ENCODE measurements at regions not wholly inside any gene's neighbourhood (a gene's known extent, or its start where the extent isn't known, plus 50 kb on each side); places are given as distances from the start of the nearest gene placed in this dataset.
"Not testable (repeated sequence)": the region's sequence is repeated elsewhere in the genome, so short reads cannot be mapped to it uniquely, and the experiment has no call there.

DNA sequence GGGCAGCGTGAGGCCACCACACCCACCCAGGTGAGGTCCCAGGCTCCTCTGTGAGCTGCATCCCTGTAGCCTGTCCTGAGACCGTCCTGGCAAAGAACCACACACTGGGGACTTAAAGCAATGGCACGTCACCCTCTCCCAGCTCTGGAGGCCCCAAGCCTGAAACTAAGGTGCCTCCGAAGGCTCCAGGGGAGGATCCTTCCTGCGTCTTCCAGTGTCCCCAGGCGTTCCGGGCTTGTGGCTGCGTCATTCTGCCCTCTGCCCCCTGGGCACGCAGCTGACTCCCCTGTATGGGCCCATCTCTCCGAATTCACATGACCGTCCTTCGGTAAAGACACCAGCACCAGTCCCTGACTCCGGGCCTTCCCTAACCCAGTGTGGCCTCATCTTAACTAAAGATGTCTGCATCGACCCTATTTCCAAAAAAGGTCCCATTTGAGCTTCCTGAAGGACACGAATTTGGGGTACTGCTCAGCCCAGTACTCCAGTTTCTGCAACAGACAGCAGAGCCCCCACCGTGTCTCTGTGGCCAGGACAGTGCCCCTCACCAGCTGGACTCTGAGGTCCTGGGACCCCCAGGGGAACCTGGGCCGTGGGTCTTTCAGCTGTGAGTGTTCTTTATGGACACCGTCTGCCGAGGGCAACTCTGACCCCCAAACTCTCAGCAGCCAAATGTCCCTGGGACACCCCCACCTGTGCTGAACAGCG is 75.2 kb upstream of the CTDP1 start:
- no peak for TF ChIP-seq POLR2A (IDR thresholded peaks at IDR 0.05)
- TF ChIP-seq, protein P1, sequence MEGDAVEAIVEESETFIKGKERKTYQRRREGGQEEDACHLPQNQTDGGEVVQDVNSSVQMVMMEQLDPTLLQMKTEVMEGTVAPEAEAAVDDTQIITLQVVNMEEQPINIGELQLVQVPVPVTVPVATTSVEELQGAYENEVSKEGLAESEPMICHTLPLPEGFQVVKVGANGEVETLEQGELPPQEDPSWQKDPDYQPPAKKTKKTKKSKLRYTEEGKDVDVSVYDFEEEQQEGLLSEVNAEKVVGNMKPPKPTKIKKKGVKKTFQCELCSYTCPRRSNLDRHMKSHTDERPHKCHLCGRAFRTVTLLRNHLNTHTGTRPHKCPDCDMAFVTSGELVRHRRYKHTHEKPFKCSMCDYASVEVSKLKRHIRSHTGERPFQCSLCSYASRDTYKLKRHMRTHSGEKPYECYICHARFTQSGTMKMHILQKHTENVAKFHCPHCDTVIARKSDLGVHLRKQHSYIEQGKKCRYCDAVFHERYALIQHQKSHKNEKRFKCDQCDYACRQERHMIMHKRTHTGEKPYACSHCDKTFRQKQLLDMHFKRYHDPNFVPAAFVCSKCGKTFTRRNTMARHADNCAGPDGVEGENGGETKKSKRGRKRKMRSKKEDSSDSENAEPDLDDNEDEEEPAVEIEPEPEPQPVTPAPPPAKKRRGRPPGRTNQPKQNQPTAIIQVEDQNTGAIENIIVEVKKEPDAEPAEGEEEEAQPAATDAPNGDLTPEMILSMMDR (IDR thresholded peaks at IDR 0.05) = no peak
- intact Hi-C loops (cut with DNase I; ENCODE audit: low total_unique reads) = no loop called here
- peak in 1 of 2 donors; percentile 8 for DNase-seq
- H3K9me3 ChIP-seq = no peaks in the 10 kb centered on the region
- no peaks in the 10 kb centered on the region for H3K27me3 ChIP-seq
- no peak overlapping the region for H3K4me3 ChIP-seq
- no peak overlapping the region for H3K27ac ChIP-seq
- no peaks in the 10 kb centered on the region for H3K4me1 ChIP-seq
- no peaks in the 10 kb centered on the region for H3K36me3 ChIP-seq

DNA sequence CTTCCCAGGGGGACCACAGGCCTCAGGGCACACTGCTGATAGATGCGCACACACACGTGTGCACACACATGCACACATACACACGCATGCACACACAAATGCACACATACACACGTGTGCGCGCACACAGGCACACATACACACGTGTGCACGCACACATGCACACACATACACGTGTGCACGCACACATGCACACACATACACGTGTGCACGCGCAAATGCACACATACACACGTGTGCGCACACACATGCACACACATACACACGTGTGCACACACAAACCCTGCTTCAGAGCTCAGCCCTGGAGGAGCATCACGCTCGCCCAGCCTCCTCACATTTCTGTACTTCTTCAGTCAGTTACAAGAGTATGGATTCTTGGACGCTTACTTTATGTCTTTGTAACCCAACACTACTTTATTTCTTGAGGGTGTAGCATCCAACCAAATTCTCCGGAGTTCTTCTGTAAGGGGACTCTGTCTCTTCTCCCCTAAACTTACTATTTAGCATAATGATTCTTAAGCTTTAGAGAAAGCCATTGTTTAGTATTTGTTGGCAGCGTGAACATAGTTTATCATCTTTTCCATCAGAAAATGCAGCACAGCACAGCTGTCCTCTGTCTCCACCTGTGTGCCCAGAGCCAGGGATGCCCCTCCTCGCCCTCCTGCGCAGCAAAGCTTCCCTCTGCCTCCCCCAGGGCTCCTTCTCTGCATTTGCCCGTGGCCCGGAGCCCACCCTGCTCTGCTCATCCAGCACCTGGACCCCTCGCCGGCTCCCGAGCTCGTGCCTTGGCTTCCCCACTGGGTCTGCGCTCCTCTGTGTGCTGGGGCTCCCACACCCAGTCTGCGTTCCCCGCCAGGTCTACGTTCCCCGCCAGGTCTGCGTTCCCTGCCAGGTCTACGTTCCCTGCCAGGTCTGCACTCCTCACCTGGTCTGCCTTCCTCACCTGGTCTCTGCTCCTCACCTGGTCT is 74.4 kb upstream of the CTDP1 start:
- TF ChIP-seq, protein P1 (IDR thresholded peaks at IDR 0.05) = no peak
- TF ChIP-seq POLR2A (IDR thresholded peaks at IDR 0.05) = no peak
- Histone ChIP-seq H3K27me3 (no peaks in the 10 kb centered on the region), H3K27ac (no peak overlapping the region), H3K9me3 (no peaks in the 10 kb centered on the region), H3K4me1 (no peaks in the 10 kb centered on the region), H3K36me3 (no peaks in the 10 kb centered on the region), H3K4me3 (no peak overlapping the region)
- peak in 1 of 2 donors; percentile 3 for DNase-seq
- intact Hi-C loops (cut with DNase I; ENCODE audit: low total_unique reads) = no loop called here

DNA sequence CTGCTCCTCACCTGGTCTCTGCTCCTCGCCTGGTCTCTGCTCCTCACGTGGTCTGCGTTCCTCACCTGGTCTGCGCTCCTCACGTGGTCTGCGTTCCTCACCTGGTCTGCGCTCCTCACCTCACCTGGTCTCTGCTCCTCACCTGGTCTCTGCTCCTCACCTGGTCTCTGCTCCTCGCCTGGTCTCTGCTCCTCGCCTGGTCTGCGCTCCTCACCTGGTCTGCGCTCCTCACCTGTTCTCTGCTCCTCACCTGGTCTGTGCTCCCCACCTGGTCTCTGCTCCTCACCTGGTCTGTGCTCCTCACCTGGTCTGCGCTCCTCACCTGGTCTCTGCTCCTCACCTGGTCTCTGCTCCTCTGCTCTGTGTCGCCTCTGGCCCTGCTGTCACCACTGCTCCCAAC is 73.5 kb upstream of the CTDP1 start:
- H3K9me3 ChIP-seq; H3K4me3 ChIP-seq; H3K27me3 ChIP-seq; intact Hi-C loops (cut with DNase I; ENCODE audit: low total_unique reads); H3K4me1 ChIP-seq; H3K36me3 ChIP-seq; H3K27ac ChIP-seq; DNase-seq: not testable (repeated sequence)

DNA sequence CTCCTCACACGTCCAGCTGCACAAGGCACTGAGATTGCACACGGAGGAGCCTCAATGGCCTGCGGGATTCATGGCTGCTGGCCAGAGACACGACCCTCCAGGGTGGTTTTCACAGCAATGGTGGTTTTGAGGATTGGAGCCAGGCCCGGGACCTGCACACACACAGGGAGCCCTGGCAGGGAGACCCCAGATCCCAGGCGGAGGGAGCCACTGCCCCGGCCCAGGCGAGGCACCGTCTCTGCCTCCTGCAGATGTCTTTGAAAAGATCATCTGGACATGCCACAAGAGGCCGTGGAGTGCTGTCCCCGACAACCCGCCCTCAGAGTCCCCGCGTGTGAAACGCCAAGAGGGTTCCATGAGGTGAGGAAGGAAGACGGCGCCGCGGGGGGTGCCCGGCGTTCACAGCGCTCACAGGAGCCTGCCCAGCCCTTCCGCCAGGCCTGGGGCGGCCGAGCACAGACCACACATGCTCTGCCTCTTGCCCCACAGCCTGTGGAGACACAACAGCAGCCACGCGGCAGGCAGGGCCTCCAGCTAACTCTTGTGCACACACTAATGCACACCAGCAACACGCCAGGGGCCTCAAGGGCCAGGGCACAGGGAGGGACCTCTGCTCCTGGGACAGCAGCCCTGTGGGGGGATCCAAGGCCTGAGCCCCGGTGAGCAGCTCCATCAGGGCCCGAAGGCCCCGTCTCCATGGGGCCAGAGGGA is 72.8 kb upstream of the CTDP1 start:
- Histone ChIP-seq H3K36me3 (no peaks in the 10 kb centered on the region), H3K27ac (no peak overlapping the region), H3K4me3 (no peak overlapping the region), H3K9me3 (no peaks in the 10 kb centered on the region), H3K27me3 (no peaks in the 10 kb centered on the region), H3K4me1 (no peaks in the 10 kb centered on the region)
- no peak for TF ChIP-seq POLR2A (IDR thresholded peaks at IDR 0.05)
- TF ChIP-seq, protein P1 (IDR thresholded peaks at IDR 0.05) = no peak
- intact Hi-C loops (cut with DNase I; ENCODE audit: low total_unique reads) = no loop called here
- DNase-seq = peak in 1 of 2 donors; percentile 8

DNA sequence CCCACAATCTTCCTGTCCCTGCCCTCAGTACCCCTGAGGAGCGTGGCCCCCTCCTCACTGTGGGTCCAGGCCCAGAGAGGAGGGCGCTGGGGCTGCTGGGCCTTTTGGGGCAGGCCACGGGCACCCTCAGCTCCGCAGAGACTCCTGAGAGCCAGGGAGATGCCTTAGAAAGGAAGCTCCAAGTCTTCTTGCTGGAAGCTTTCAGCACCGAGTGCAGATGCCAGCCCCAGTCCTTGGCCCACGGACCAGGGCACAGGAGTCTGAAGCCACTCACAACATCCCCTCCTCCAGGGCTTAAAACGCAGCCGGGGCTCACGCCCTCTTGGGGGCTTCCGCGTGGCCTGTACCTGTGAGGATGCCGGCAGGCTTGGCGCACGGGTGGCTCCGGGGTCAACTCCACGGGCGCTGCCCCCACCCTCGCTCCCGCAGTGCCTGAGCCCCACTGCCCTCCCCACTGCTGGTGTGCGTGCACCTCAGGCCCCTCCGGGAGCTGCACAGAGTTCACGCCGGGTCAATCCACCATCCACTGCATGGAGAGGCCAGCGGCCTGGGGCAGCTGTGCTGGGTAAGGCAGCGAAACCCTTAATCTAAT is 72.1 kb upstream of the CTDP1 start:
- Histone ChIP-seq H3K36me3 (no peaks in the 10 kb centered on the region), H3K27me3 (no peaks in the 10 kb centered on the region), H3K4me1 (no peaks in the 10 kb centered on the region), H3K9me3 (no peaks in the 10 kb centered on the region), H3K27ac (no peak overlapping the region), H3K4me3 (no peak overlapping the region)
- intact Hi-C loops (cut with DNase I; ENCODE audit: low total_unique reads) = no loop called here
- no peak for TF ChIP-seq POLR2A (IDR thresholded peaks at IDR 0.05)
- TF ChIP-seq, protein P1 (IDR thresholded peaks at IDR 0.05) = no peak
- DNase-seq = peak in 1 of 2 donors; percentile 8
